ENCODE measurements at regions not wholly inside any gene's neighbourhood (a gene's known extent, or its start where the extent isn't known, plus 50 kb on each side); places are given as distances from the start of the nearest gene placed in this dataset.

DNA sequence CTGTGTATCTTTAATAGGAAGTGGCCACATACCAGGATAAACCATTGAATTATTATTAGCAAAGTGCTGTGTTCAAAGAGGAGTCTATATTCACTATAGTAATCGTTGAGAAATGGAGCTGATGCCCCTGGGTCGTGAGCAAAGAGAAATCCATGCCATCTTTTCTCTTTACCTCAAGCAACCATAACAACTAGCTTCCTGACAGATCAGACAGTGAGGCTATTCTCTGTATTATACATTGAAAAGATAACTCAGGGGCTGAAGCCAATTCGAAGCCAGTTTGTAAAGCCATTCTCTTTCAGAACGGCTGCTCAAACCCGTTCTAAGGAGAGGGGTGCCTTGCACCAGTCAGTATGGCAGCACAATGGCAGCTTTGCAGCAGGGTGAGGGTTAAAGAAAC lies 680.6 kb downstream of the SEMA5A start:
- H3K36me3 ChIP-seq (replicated peaks in 1 of 2; ENCODE audit: control insufficient read depth in 1 of 2, insufficient read depth in 2 of 2, low read length in 1 of 2) = no peaks in the 10 kb centered on the region
- ChIA-PET POLR2A (no interaction called here), CTCF (interaction anchor here (1.0 to 1.2 kb wide), 2 partner anchors 13 to 43 kb away, joined by 3 read pairs; no protein-coding TSS in a partner anchor)
- no peaks in the 10 kb centered on the region; the same call in 1 of the 2 replicates for H3K9me3 ChIP-seq
- H3F3A ChIP-seq (replicated peaks; ENCODE audit: insufficient read depth) = no peaks in the 10 kb centered on the region
- H3K27ac ChIP-seq (ENCODE audit: low read depth in 2 of 2, low read length in 1 of 2) = no peak overlapping the region
- H2AFZ ChIP-seq (ENCODE audit: low read depth) = no peak overlapping the region
- H3K27me3 ChIP-seq (ENCODE audit: insufficient read depth) = no peaks in the 10 kb centered on the region
- TF ChIP-seq EP300 (IDR thresholded peaks at IDR 0.05; ENCODE audit: borderline replicate concordance in 1 of 2, low read depth in 1 of 2, low read length in 1 of 2) = no peak
- H3K4me2 ChIP-seq = no peak overlapping the region
- no peak for DNase-seq
- no peak overlapping the region for H3K4me3 ChIP-seq (ENCODE audit: low read depth in 2 of 2, low read length in 1 of 2)
- no peaks in the 10 kb centered on the region for H3K79me2 ChIP-seq (ENCODE audit: insufficient read depth)
- H3K9me2 ChIP-seq = no peaks in the 10 kb centered on the region
- H3K9ac ChIP-seq = no peak overlapping the region
- no peaks in the 10 kb centered on the region for H3K4me1 ChIP-seq (ENCODE audit: control insufficient read depth in 1 of 2, insufficient read depth in 2 of 2, low read depth in 1 of 2, low read length in 1 of 2)
- 11% methylated on average over 5 of the region's 5 CpGs for WGBS (ENCODE audit: low lambda C conversion rate)
- no peaks in the 10 kb centered on the region for H4K20me1 ChIP-seq (ENCODE audit: insufficient read depth)

DNA sequence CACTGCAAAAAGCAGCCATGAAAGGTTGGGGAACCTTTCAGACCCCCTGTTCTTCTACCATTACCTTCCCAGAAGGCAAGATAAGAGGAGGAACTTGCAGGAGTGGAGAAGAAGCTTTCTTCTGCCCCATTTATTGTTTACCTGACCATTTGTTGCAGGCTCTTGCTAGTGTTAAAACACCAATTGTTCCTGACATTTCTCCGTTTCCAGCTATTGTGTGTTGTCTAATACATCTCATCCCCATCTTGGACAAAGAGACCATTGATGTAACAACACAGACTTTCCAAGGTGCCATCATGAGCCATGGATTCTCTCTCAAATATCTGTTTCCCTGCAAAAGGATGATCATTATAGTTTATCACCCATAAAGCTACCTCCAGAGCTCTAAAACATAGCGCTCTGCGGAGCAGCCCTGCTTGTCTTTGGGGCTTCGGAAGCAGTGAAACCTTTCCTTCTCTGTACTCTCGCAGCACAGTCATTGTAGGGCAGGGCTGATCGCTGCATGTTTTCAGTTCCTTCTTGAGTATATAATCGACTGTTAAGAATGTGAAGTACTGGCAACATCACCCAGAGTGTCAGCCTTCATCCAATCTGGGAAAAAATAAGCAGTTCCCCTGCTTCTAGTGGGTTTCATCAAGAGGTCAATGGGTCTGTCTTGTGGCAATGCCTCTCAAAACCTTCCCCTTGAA lies 680.0 kb downstream of the SEMA5A start:
- WGBS (ENCODE audit: low lambda C conversion rate) = 63% methylated on average over 7 of the region's 7 CpGs
- H2AFZ ChIP-seq (ENCODE audit: low read depth) = no peak overlapping the region
- no peaks in the 10 kb centered on the region for H3K4me1 ChIP-seq (ENCODE audit: control insufficient read depth in 1 of 2, insufficient read depth in 2 of 2, low read depth in 1 of 2, low read length in 1 of 2)
- H3K27me3 ChIP-seq (ENCODE audit: insufficient read depth) = no peaks in the 10 kb centered on the region
- no peaks in the 10 kb centered on the region for H3F3A ChIP-seq (replicated peaks; ENCODE audit: insufficient read depth)
- CTCF ChIA-PET = interaction anchor here (1.0 to 1.2 kb wide), 2 partner anchors 14 to 42 kb away, joined by 3 read pairs; no protein-coding TSS in a partner anchor
- no peak overlapping the region for H3K9ac ChIP-seq
- POLR2A ChIA-PET = no interaction called here
- H3K27ac ChIP-seq (ENCODE audit: low read depth in 2 of 2, low read length in 1 of 2) = no peak overlapping the region
- TF ChIP-seq TEAD4 (IDR thresholded peaks at IDR 0.05; ENCODE audit: borderline replicate concordance, insufficient read depth) = no peak
- TF ChIP-seq GABPA (IDR thresholded peaks at IDR 0.05; ENCODE audit: low read depth) = no peak
- TF ChIP-seq IRF3 (IDR thresholded peaks at IDR 0.05; ENCODE audit: low read depth, low read length) = no peak
- TF ChIP-seq, protein P1, sequence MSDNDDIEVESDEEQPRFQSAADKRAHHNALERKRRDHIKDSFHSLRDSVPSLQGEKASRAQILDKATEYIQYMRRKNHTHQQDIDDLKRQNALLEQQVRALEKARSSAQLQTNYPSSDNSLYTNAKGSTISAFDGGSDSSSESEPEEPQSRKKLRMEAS (IDR thresholded peaks at IDR 0.05; ENCODE audit: low read depth) = no peak
- no peak for TF ChIP-seq JUND (IDR thresholded peaks at IDR 0.05)
- no peak for TF ChIP-seq TAF1 (IDR thresholded peaks at IDR 0.05; ENCODE audit: borderline replicate concordance, low read depth, low read length)
- TF ChIP-seq RXRA (IDR thresholded peaks at IDR 0.05; ENCODE audit: borderline replicate concordance, low read depth) = no peak
- TF ChIP-seq, protein P2, sequence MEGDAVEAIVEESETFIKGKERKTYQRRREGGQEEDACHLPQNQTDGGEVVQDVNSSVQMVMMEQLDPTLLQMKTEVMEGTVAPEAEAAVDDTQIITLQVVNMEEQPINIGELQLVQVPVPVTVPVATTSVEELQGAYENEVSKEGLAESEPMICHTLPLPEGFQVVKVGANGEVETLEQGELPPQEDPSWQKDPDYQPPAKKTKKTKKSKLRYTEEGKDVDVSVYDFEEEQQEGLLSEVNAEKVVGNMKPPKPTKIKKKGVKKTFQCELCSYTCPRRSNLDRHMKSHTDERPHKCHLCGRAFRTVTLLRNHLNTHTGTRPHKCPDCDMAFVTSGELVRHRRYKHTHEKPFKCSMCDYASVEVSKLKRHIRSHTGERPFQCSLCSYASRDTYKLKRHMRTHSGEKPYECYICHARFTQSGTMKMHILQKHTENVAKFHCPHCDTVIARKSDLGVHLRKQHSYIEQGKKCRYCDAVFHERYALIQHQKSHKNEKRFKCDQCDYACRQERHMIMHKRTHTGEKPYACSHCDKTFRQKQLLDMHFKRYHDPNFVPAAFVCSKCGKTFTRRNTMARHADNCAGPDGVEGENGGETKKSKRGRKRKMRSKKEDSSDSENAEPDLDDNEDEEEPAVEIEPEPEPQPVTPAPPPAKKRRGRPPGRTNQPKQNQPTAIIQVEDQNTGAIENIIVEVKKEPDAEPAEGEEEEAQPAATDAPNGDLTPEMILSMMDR (IDR thresholded peaks at IDR 0.05) = no peak
- TF ChIP-seq NRF1 (IDR thresholded peaks at IDR 0.05; ENCODE audit: low read depth, low read length) = no peak
- no peak for TF ChIP-seq EZH2phosphoT487 (IDR thresholded peaks at IDR 0.05; ENCODE audit: borderline replicate concordance, low read depth)
- no peak for TF ChIP-seq SIN3A (IDR thresholded peaks at IDR 0.05; ENCODE audit: borderline replicate concordance, low read depth, low read length)
- no peak for TF ChIP-seq MXI1 (IDR thresholded peaks at IDR 0.05; ENCODE audit: low read depth, low read length)
- TF ChIP-seq RFX5 (IDR thresholded peaks at IDR 0.05; ENCODE audit: low read length) = no peak
- no peak for TF ChIP-seq TCF12 (IDR thresholded peaks at IDR 0.05)
- no peak for TF ChIP-seq FOSL2 (IDR thresholded peaks at IDR 0.05; ENCODE audit: borderline replicate concordance, low read depth)
- H4K20me1 ChIP-seq (ENCODE audit: insufficient read depth) = no peaks in the 10 kb centered on the region
- no peak overlapping the region for H3K4me2 ChIP-seq
- H3K79me2 ChIP-seq (ENCODE audit: insufficient read depth) = no peaks in the 10 kb centered on the region
- H3K36me3 ChIP-seq (replicated peaks in 1 of 2; ENCODE audit: control insufficient read depth in 1 of 2, insufficient read depth in 2 of 2, low read length in 1 of 2) = no peaks in the 10 kb centered on the region
- no peak overlapping the region for H3K4me3 ChIP-seq (ENCODE audit: low read depth in 2 of 2, low read length in 1 of 2)
- H3K9me3 ChIP-seq = no peaks in the 10 kb centered on the region; the same call in 1 of the 2 replicates
- no peaks in the 10 kb centered on the region for H3K9me2 ChIP-seq
- DNase-seq = no peak

Measured in SK-N-SH (cell line).